ENCODE measurements at regions not wholly inside any gene's neighbourhood (a gene's known extent, or its start where the extent isn't known, plus 50 kb on each side); places are given as distances from the start of the nearest gene placed in this dataset.

DNA sequence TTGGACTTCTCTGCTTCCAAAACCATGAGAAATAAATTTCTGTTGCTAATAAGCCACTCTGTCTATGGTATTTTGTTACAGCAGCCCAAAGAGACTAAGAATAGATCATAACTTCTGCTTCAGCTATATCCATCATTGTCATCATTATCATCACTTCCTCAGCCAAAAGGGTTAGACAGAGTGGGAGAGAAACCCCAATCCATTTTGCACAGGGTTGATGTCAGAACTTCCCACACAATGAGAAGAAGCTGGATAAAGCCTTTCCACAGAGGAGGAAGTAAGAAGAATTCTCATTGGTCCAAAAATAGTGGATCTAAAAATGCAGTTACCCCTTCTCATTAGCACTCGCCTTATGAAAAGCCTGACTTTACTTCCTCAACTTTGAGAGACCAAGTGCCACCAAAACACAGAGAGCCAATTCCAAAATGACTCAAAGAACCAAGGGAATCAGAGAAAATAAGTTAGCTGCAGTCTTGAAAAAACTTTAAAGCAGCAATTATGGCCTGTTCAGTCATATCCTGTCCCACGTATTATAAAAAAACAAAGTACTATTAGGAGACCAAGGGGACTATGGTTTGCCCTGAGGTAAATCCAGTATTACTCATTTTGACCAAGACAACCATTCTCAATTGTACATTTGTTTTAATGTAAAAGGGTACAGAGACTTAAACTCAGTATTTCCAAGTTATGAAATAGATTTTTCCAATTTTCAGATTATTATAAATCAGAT lies 80.2 kb downstream of the WNT5A start:
- TF ChIP-seq POLR2AphosphoS5 (IDR thresholded peaks at IDR 0.05; ENCODE audit: low read depth, low read length), result no peak
- no peak for TF ChIP-seq POLR2A (IDR thresholded peaks at IDR 0.05; ENCODE audit: low read depth, low read length)
- TF ChIP-seq TAF1 (IDR thresholded peaks at IDR 0.05; ENCODE audit: borderline replicate concordance, low read depth, low read length), result no peak
